ENCODE measurements at regions not wholly inside any gene's neighbourhood (a gene's known extent, or its start where the extent isn't known, plus 50 kb on each side); places are given as distances from the start of the nearest gene placed in this dataset.

DNA sequence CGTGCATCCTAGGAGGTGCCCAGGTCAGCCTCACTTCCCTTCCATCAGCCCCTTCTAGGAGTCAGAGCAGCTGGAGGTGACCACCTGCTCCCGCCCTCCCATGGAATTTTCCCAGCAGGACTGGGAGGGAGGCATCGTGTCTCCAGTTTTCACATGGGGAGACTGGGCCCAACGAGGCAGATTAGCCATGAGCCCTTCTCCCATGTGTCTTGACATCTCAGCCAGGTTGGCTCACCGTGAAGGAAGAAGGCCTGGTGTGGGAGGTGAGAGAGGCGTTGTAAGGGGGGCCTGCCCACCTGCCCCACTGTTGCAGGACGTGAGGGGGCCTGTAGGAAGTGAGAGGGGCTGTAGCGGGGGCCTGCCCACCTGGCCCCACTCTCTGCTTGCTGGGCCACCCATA lies 1521.4 kb downstream of the BRD1 start:
- no peak overlapping the region for H3K4me2 ChIP-seq (ENCODE audit: low read depth, low read length, poor library complexity, severe bottlenecking)
- no peak overlapping the region for H3K27ac ChIP-seq (ENCODE audit: low read length)
- no peak for DNase-seq
- H3K9me3 ChIP-seq (ENCODE audit: low read length) = no peaks in the 10 kb centered on the region
- H3K36me3 ChIP-seq (ENCODE audit: insufficient read depth, low read length) = no peaks in the 10 kb centered on the region
- no peak overlapping the region for H3K4me3 ChIP-seq (ENCODE audit: low read length)
- H2AFZ ChIP-seq (ENCODE audit: low read length) = no peak overlapping the region
- no peaks in the 10 kb centered on the region for H3K4me1 ChIP-seq (ENCODE audit: low read length)
- H3K9me2 ChIP-seq (replicated peaks; ENCODE audit: insufficient read depth, low read length) = no peaks in the 10 kb centered on the region
- H3K9ac ChIP-seq (ENCODE audit: low read length) = no peak overlapping the region
- no peaks in the 10 kb centered on the region for H4K20me1 ChIP-seq (ENCODE audit: insufficient read depth, low read depth, low read length)
- H3K79me2 ChIP-seq (ENCODE audit: low read length) = no peaks in the 10 kb centered on the region
- no peaks in the 10 kb centered on the region for H3K27me3 ChIP-seq (ENCODE audit: low read length)

DNA sequence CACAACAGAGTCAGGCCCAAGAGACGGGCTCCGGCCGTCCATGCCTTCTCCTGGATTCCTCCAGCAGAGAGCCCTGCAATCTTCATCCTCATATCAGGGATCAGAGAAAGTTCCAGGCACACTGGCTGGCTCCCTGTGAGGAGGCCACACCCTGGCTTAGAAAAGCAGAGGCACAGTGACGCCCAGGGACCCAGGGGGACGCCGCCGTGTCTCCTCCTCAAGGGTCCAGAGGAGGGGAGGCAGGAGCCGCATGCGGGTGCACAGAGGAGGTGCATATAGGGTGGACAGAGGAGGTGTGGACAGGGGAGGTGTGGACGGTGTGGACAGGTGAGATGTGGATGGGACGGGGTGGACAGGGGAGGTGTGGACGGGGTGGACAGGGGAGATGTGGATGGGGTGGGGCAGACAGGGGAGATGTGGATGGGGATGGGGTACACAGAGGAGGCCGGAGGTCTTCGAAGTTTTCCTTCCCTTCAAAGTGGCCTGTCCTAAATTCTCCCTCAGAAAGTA lies 1521.9 kb downstream of the BRD1 start:
- no peak overlapping the region for H3K27ac ChIP-seq (ENCODE audit: low read length)
- no peak for DNase-seq
- no peaks in the 10 kb centered on the region for H3K79me2 ChIP-seq (ENCODE audit: low read length)
- no peaks in the 10 kb centered on the region for H3K36me3 ChIP-seq (ENCODE audit: insufficient read depth, low read length)
- H3K4me1 ChIP-seq (ENCODE audit: low read length) = no peaks in the 10 kb centered on the region
- no peak overlapping the region for H3K4me3 ChIP-seq (ENCODE audit: low read length)
- no peaks in the 10 kb centered on the region for H4K20me1 ChIP-seq (ENCODE audit: insufficient read depth, low read depth, low read length)
- no peaks in the 10 kb centered on the region for H3K27me3 ChIP-seq (ENCODE audit: low read length)
- no peaks in the 10 kb centered on the region for H3K9me2 ChIP-seq (replicated peaks; ENCODE audit: insufficient read depth, low read length)
- H3K9me3 ChIP-seq (ENCODE audit: low read length) = no peaks in the 10 kb centered on the region
- no peak overlapping the region for H2AFZ ChIP-seq (ENCODE audit: low read length)
- H3K9ac ChIP-seq (ENCODE audit: low read length) = no peak overlapping the region
- no peak overlapping the region for H3K4me2 ChIP-seq (ENCODE audit: low read depth, low read length, poor library complexity, severe bottlenecking)

DNA sequence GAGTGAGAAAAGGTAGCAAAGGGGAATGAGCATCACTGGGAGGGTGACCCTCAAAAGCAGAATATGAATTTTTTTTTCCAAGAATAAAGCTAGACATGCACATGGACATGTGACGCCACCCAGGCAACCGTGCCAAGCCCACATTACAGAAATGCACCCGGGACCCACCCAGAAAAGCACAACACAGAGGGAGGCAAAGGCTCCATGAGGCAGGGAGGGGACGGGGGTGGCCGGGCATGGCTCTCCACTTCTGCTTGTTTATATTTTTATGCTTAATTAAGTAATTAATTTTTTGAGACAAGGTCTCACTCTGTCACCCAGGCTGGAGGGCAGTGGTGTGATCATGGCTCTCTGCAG lies 1524.3 kb downstream of the BRD1 start:
- H3K27me3 ChIP-seq (ENCODE audit: low read length) = no peaks in the 10 kb centered on the region
- no peaks in the 10 kb centered on the region for H3K9me3 ChIP-seq (ENCODE audit: low read length)
- no peak overlapping the region for H2AFZ ChIP-seq (ENCODE audit: low read length)
- no peaks in the 10 kb centered on the region for H3K79me2 ChIP-seq (ENCODE audit: low read length)
- no peak overlapping the region for H3K4me3 ChIP-seq (ENCODE audit: low read length)
- H3K4me1 ChIP-seq (ENCODE audit: low read length) = no peaks in the 10 kb centered on the region
- no peaks in the 10 kb centered on the region for H3K36me3 ChIP-seq (ENCODE audit: insufficient read depth, low read length)
- no peak overlapping the region for H3K27ac ChIP-seq (ENCODE audit: low read length)
- no peaks in the 10 kb centered on the region for H4K20me1 ChIP-seq (ENCODE audit: insufficient read depth, low read depth, low read length)
- no peak for DNase-seq
- H3K4me2 ChIP-seq (ENCODE audit: low read depth, low read length, poor library complexity, severe bottlenecking) = no peak overlapping the region
- H3K9ac ChIP-seq (ENCODE audit: low read length) = no peak overlapping the region
- H3K9me2 ChIP-seq (replicated peaks; ENCODE audit: insufficient read depth, low read length) = no peaks in the 10 kb centered on the region

DNA sequence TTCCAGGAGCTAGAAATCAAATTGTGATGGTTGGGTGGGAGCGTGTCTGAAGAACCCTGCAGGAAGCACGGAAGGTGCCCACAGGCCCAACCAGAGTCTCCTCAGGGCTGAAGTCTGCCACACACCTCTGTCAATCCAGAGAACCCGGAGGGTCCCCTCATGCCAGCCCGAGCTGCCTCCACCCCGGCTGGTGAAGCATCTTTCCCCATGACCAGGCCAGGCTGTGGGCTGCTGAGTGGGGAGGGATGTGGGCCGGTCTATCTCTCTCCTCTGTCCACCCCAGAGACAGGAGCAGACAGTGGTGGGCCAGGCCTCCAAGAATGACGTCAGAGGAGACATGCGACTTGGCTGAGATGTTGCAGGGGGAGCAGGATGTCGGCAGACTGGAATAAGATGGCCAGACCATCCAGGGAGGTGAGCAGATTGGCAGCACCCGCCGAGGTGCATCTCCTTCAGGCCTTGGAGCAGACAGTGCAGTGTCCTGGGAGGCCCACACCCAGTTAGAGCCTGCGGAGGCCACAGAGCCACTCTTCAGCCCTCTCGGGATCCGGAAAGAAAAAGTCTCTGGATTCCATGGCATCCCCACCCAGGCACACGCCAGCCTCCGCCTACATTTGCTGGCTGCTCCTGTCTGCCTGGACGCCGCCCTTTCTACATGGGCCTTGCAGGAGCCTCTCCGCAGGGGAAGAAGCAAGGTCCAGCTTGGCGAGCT lies 1524.9 kb downstream of the BRD1 start:
- Histone ChIP-seq H3K4me1 (ENCODE audit: low read length) (no peaks in the 10 kb centered on the region), H3K79me2 (ENCODE audit: low read length) (no peaks in the 10 kb centered on the region), H3K9me3 (ENCODE audit: low read length) (no peaks in the 10 kb centered on the region), H4K20me1 (ENCODE audit: insufficient read depth, low read depth, low read length) (no peaks in the 10 kb centered on the region), H2AFZ (ENCODE audit: low read length) (no peak overlapping the region), H3K9ac (ENCODE audit: low read length) (no peak overlapping the region), H3K4me2 (ENCODE audit: low read depth, low read length, poor library complexity, severe bottlenecking) (no peak overlapping the region), H3K4me3 (ENCODE audit: low read length) (no peak overlapping the region), H3K27me3 (ENCODE audit: low read length) (no peaks in the 10 kb centered on the region), H3K36me3 (ENCODE audit: insufficient read depth, low read length) (no peaks in the 10 kb centered on the region), H3K27ac (ENCODE audit: low read length) (no peak overlapping the region), H3K9me2 (replicated peaks; ENCODE audit: insufficient read depth, low read length) (no peaks in the 10 kb centered on the region)
- no peak for DNase-seq

DNA sequence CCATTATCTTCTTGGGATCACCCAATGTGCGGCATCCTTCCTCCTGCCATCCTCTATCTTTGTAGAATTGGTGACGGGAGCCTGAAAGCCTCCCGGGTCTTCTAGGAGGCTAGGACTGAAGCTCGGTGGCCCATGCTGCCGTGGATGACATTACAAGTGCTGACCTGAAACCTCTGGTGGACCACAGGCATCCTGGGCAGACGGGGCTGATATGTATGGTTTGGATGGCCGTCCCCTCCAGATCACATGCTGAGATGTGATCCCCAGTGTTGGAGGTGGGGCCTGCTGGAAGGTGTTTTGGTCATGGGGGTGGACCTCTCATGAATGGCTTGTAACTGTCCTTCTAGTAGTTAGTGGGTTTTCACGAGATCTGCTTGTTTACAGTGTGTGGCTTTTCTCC lies 1525.8 kb downstream of the BRD1 start:
- no peaks in the 10 kb centered on the region for H3K9me2 ChIP-seq (replicated peaks; ENCODE audit: insufficient read depth, low read length)
- no peak overlapping the region for H3K27ac ChIP-seq (ENCODE audit: low read length)
- no peak for DNase-seq
- no peaks in the 10 kb centered on the region for H4K20me1 ChIP-seq (ENCODE audit: insufficient read depth, low read depth, low read length)
- H2AFZ ChIP-seq (ENCODE audit: low read length) = no peak overlapping the region
- H3K4me3 ChIP-seq (ENCODE audit: low read length) = no peak overlapping the region
- H3K79me2 ChIP-seq (ENCODE audit: low read length) = no peaks in the 10 kb centered on the region
- no peaks in the 10 kb centered on the region for H3K36me3 ChIP-seq (ENCODE audit: insufficient read depth, low read length)
- H3K27me3 ChIP-seq (ENCODE audit: low read length) = no peaks in the 10 kb centered on the region
- H3K4me2 ChIP-seq (ENCODE audit: low read depth, low read length, poor library complexity, severe bottlenecking) = no peak overlapping the region
- H3K9me3 ChIP-seq (ENCODE audit: low read length) = no peaks in the 10 kb centered on the region
- no peak overlapping the region for H3K9ac ChIP-seq (ENCODE audit: low read length)
- no peaks in the 10 kb centered on the region for H3K4me1 ChIP-seq (ENCODE audit: low read length)

DNA sequence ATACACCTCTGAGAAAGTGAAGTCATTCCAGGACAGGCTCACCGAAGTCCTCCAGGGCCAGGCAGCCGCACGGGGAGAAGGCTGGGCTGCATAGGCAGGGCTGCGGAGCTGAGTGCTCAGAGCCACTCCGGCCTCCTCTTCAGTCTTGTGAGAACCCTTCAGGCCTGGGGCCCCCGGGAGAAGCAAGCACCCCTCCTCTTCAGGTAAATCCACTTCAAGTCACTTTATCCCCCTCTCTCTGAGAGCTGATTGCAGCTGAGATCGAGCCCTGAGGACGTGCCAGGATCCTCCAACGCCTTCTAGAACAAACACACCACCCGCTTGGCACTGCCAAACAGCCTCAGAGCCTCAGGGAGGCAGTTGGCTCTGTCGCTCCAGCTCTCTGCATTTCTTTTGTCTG lies 1526.3 kb downstream of the BRD1 start:
- H3K27ac ChIP-seq (ENCODE audit: low read length) = no peak overlapping the region
- H3K4me2 ChIP-seq (ENCODE audit: low read depth, low read length, poor library complexity, severe bottlenecking) = no peak overlapping the region
- no peaks in the 10 kb centered on the region for H3K4me1 ChIP-seq (ENCODE audit: low read length)
- DNase-seq = no peak
- no peak overlapping the region for H3K4me3 ChIP-seq (ENCODE audit: low read length)
- H3K9ac ChIP-seq (ENCODE audit: low read length) = no peak overlapping the region
- no peaks in the 10 kb centered on the region for H3K9me3 ChIP-seq (ENCODE audit: low read length)
- no peaks in the 10 kb centered on the region for H4K20me1 ChIP-seq (ENCODE audit: insufficient read depth, low read depth, low read length)
- no peaks in the 10 kb centered on the region for H3K27me3 ChIP-seq (ENCODE audit: low read length)
- no peaks in the 10 kb centered on the region for H3K9me2 ChIP-seq (replicated peaks; ENCODE audit: insufficient read depth, low read length)
- H3K79me2 ChIP-seq (ENCODE audit: low read length) = no peaks in the 10 kb centered on the region
- H3K36me3 ChIP-seq (ENCODE audit: insufficient read depth, low read length) = no peaks in the 10 kb centered on the region
- H2AFZ ChIP-seq (ENCODE audit: low read length) = no peak overlapping the region

DNA sequence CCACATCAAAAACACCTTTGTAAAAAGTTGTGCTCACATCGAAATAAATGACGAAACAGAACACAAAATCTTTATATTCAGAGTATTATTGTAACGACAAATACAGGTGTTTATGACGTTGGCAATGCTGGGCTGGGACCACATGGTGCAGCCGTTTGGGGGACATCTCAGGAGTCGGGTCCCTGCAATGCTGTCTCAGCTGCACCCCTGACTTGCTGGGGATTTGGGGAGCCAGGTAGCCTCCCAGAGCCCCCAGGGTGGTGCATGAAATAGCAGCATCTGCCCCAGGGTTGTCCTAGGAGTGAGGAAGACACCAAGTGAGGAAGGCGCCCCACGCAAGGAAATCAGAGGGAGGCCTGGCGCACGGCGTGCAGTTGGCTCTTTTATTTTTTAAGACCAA lies 1526.8 kb downstream of the BRD1 start:
- H3K9me3 ChIP-seq (ENCODE audit: low read length) = no peaks in the 10 kb centered on the region
- no peaks in the 10 kb centered on the region for H3K79me2 ChIP-seq (ENCODE audit: low read length)
- H3K4me2 ChIP-seq (ENCODE audit: low read depth, low read length, poor library complexity, severe bottlenecking) = no peak overlapping the region
- no peaks in the 10 kb centered on the region for H3K9me2 ChIP-seq (replicated peaks; ENCODE audit: insufficient read depth, low read length)
- no peak overlapping the region for H2AFZ ChIP-seq (ENCODE audit: low read length)
- H4K20me1 ChIP-seq (ENCODE audit: insufficient read depth, low read depth, low read length) = no peaks in the 10 kb centered on the region
- H3K4me1 ChIP-seq (ENCODE audit: low read length) = no peaks in the 10 kb centered on the region
- no peak for DNase-seq
- H3K4me3 ChIP-seq (ENCODE audit: low read length) = no peak overlapping the region
- H3K36me3 ChIP-seq (ENCODE audit: insufficient read depth, low read length) = no peaks in the 10 kb centered on the region
- no peak overlapping the region for H3K27ac ChIP-seq (ENCODE audit: low read length)
- H3K9ac ChIP-seq (ENCODE audit: low read length) = no peak overlapping the region
- no peaks in the 10 kb centered on the region for H3K27me3 ChIP-seq (ENCODE audit: low read length)

DNA sequence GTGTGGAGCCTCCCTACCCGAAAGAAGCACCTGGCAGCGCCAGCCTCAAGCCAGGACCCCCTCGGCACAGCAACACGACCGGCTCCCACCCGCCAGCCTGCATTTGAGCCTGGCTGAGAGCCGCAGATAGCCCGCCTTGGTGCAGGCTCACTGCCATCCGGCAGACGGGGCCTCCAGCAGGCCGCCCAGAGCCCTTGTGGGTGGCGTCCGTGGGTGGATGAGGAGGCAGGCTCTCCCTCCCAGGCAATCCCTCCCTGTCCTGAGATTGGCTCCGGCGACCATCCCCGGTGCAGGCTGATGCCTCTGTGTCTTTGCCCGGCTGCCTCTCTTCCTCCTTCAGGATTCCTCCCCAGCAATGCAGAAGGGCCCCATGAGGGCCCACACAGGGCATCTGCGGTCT lies 1527.9 kb downstream of the BRD1 start:
- Histone ChIP-seq H3K27ac (ENCODE audit: low read length) (no peak overlapping the region), H3K79me2 (ENCODE audit: low read length) (no peaks in the 10 kb centered on the region), H3K36me3 (ENCODE audit: insufficient read depth, low read length) (no peaks in the 10 kb centered on the region), H3K9me3 (ENCODE audit: low read length) (no peaks in the 10 kb centered on the region), H3K9me2 (replicated peaks; ENCODE audit: insufficient read depth, low read length) (no peaks in the 10 kb centered on the region), H4K20me1 (ENCODE audit: insufficient read depth, low read depth, low read length) (no peaks in the 10 kb centered on the region), H3K9ac (ENCODE audit: low read length) (no peak overlapping the region), H3K27me3 (ENCODE audit: low read length) (no peaks in the 10 kb centered on the region), H3K4me1 (ENCODE audit: low read length) (no peaks in the 10 kb centered on the region), H3K4me2 (ENCODE audit: low read depth, low read length, poor library complexity, severe bottlenecking) (no peak overlapping the region), H3K4me3 (ENCODE audit: low read length) (no peak overlapping the region), H2AFZ (ENCODE audit: low read length) (no peak overlapping the region)
- no peak for DNase-seq

Measured in Karpas-422 (cell line).